Testis (tissue), 2 donors: ENCODE measurements at regions not wholly inside any gene's neighbourhood (a gene's known extent, or its start where the extent isn't known, plus 50 kb on each side); places are given as distances from the start of the nearest gene placed in this dataset.

Source experiments
- CTCF ChIP-seq, 3 experiments: fragments of 450-650 bp in 2 of 3; fragments of 200-600 bp in 1 of 3; sonication (generic) in 1 of 3; IDR thresholded peaks; one replicate each; pipeline ENCODE4 v1.5.1; 2016 to 2019; ENCODE audit warnings: antibody characterized with exemption in 3 of 3, mild to moderate bottlenecking in 2 of 3, moderate library complexity in 1 of 3
- POLR2A ChIP-seq: fragments of 450-650 bp; IDR thresholded peaks from one replicate; pipeline ENCODE4 v1.6.1; 2017; ENCODE audit warnings: antibody characterized with exemption, mild to moderate bottlenecking, moderate library complexity

GRCh38 chr6:27694547-27694874, 217.7 kb downstream of the OR2B2 start:
- no peak for TF ChIP-seq CTCF (IDR thresholded peaks at IDR 0.05)
- TF ChIP-seq POLR2A, result no peak
